ENCODE measurements at regions not wholly inside any gene's neighbourhood (a gene's known extent, or its start where the extent isn't known, plus 50 kb on each side); places are given as distances from the start of the nearest gene placed in this dataset.

- no peak for TF ChIP-seq POLR2A (IDR thresholded peaks at IDR 0.05; ENCODE audit: low read depth, low read length)
- TF ChIP-seq POLR2AphosphoS5 (IDR thresholded peaks at IDR 0.05; ENCODE audit: low read depth, low read length) = no peak
- TF ChIP-seq TAF1 (IDR thresholded peaks at IDR 0.05; ENCODE audit: low read depth, low read length) = no peak
These were observed 383.2 kb upstream of the LRRC4C start for GRCh38 chr11:41842673-41843072.

Data from GM12891 (cell line).